Naive thymus-derived CD4-positive, alpha-beta T cell (primary cell): ENCODE measurements at regions not wholly inside any gene's neighbourhood (a gene's known extent, or its start where the extent isn't known, plus 50 kb on each side); places are given as distances from the start of the nearest gene placed in this dataset.
"Not testable (repeated sequence)": the region's sequence is repeated elsewhere in the genome, so short reads cannot be mapped to it uniquely, and the experiment has no call there.

Source experiments
- ATAC-seq: fragments of 150-1000 bp; cut with Tn5 transposase; 2 replicates; pipeline ENCODE4 v1.10.0; 2021; ENCODE audit warnings: mild to moderate bottlenecking, moderate library complexity
- CTCF ChIA-PET: fragments of 350-600 bp; sonication (Branson Sonifier 250); formaldehyde crosslinking; loops from one replicate; lab custom pipeline; 2021; ENCODE audit warnings: antibody characterized with exemption; lab: Charles Lee
- POLR2A ChIA-PET: fragments of 350-600 bp; sonication (Branson Sonifier 250); formaldehyde crosslinking; loops from one replicate; lab custom pipeline; 2021; ENCODE audit warnings: antibody characterized with exemption, inconsistent platforms; lab: Charles Lee
- DNase-seq, 9 donors: peaks; one replicate each; pipeline versions ENCODE4 v3.0.0 to v3.0.0-alpha.2; 2020 to 2022; ENCODE audit warnings: mixed read lengths in 1 of 9
- H3K27ac ChIP-seq: one replicate; pipeline ENCODE4 v1.7.0; 2013; ENCODE audit warnings: mild to moderate bottlenecking, low read depth, low read length, moderate library complexity
- H3K27me3 ChIP-seq, 2 donors: one replicate each; pipeline ENCODE4 v1.7.0; 2013; ENCODE audit warnings: low read length in 2 of 2, mild to moderate bottlenecking in 2 of 2, moderate library complexity in 2 of 2; ENCODE audit not compliant: control insufficient read depth in 2 of 2, insufficient read depth in 2 of 2
- H3K36me3 ChIP-seq, 3 experiments: 1 replicate in 2 of 3; 2 replicates in 1 of 3; pipeline ENCODE4 v1.7.0; 2013; ENCODE audit warnings: low read length in 3 of 3, mild to moderate bottlenecking in 3 of 3, moderate library complexity in 1 of 3; ENCODE audit not compliant: insufficient read depth in 3 of 3, control insufficient read depth in 2 of 3
- H3K4me1 ChIP-seq, 2 donors: one replicate each; pipeline ENCODE4 v1.7.0; 2013; ENCODE audit warnings: low read length in 2 of 2, mild to moderate bottlenecking in 2 of 2, moderate library complexity in 1 of 2; ENCODE audit not compliant: control insufficient read depth in 2 of 2, insufficient read depth in 2 of 2
- H3K4me3 ChIP-seq: 2 replicates; pipeline ENCODE4 v1.7.0; 2013; ENCODE audit warnings: mild to moderate bottlenecking, low read length
- H3K9me3 ChIP-seq, 3 experiments: 1 replicate in 2 of 3; 2 replicates in 1 of 3; pipeline ENCODE4 v1.7.0; 2013; ENCODE audit warnings: low read length in 3 of 3; ENCODE audit not compliant: control insufficient read depth in 2 of 3
- H3K27ac Mint-ChIP-seq, 9 donors: one replicate each; pipeline ENCODE4 v1.8.0; 2020 to 2022; ENCODE audit warnings: mixed read lengths in 9 of 9, mild to moderate bottlenecking in 8 of 9, moderate library complexity in 5 of 9, inconsistent platforms in 2 of 9
- H3K27me3 Mint-ChIP-seq, 5 donors: one replicate each; pipeline ENCODE4 v1.8.0; 2021 to 2022; ENCODE audit warnings: mixed read lengths in 5 of 5, mild to moderate bottlenecking in 1 of 5
- H3K36me3 Mint-ChIP-seq, 5 donors: one replicate each; pipeline ENCODE4 v1.8.0; 2020 to 2022; ENCODE audit warnings: mixed read lengths in 5 of 5, mild to moderate bottlenecking in 3 of 5, inconsistent platforms in 1 of 5
- H3K4me1 Mint-ChIP-seq, 7 donors: one replicate each; pipeline ENCODE4 v1.8.0; 2020 to 2022; ENCODE audit warnings: mixed read lengths in 7 of 7, mild to moderate bottlenecking in 3 of 7, inconsistent platforms in 1 of 7
- H3K4me3 Mint-ChIP-seq, 10 donors: one replicate each; pipeline ENCODE4 v1.8.0; 2020 to 2022; ENCODE audit warnings: mild to moderate bottlenecking in 10 of 10, mixed read lengths in 10 of 10, moderate library complexity in 6 of 10, inconsistent platforms in 2 of 10
- H3K9me3 Mint-ChIP-seq, 11 donors: one replicate each; pipeline ENCODE4 v1.8.0; 2020 to 2022; ENCODE audit warnings: mixed read lengths in 11 of 11, mild to moderate bottlenecking in 4 of 11, inconsistent platforms in 1 of 11, moderate library complexity in 1 of 11
- intact Hi-C, 2 donors: fragments of 100-400 bp; cut with micrococcal nuclease; formaldehyde crosslinking; loops; one replicate each; pipeline ENCODE4 v1.15.1; 2023

- intact Hi-C loops, result no loop called here
- ATAC-seq, result no peak
- POLR2A ChIA-PET, result interaction anchor here (1.1 kb wide), 1 partner anchor 226 kb away, joined by 3 read pairs; no protein-coding TSS in a partner anchor
- Mint-ChIP-seq H3K36me3 (peaks cover 0 to 3% (median 0%) of the 10 kb centered on the region in 5 donors), H3K9me3 (peaks cover 0 to 10% (median 2%) of the 10 kb centered on the region in 11 donors), H3K4me3 (peak overlapping the region; percentile 10 to 73 (median 46)), H3K27ac (peak overlapping the region in 1 of 9 donors; percentile 70), H3K4me1 (peaks cover 0 to 13% (median 6%) of the 10 kb centered on the region in 7 donors), H3K27me3 (peaks cover 0 to 12% (median 3%) of the 10 kb centered on the region in 5 donors)
- Histone ChIP-seq H3K36me3 (no peaks in the 10 kb centered on the region), H3K27ac (no peak overlapping the region), H3K27me3 (no peaks in the 10 kb centered on the region), H3K4me1 (no peaks in the 10 kb centered on the region), H3K9me3 (no peaks in the 10 kb centered on the region), H3K4me3 (no peak overlapping the region)
- DNase-seq, result peak in 1 of 9 donors; percentile 5
- CTCF ChIA-PET, result interaction anchor here (0.7 to 0.8 kb wide), 2 partner anchors 8 to 315 kb away, joined by 3 to 6 read pairs; no protein-coding TSS in a partner anchor
Observed at GRCh38 chr17:14545156-14545906, 244.4 kb downstream of the HS3ST3B1 start.

- Mint-ChIP-seq H3K4me1 (peaks cover 0 to 17% (median 6%) of the 10 kb centered on the region in 7 donors), H3K9me3 (peaks cover 0 to 21% (median 3%) of the 10 kb centered on the region in 11 donors), H3K27ac (no peak overlapping the region), H3K4me3 (no peak overlapping the region), H3K36me3 (peaks cover 0 to 6% (median 3%) of the 10 kb centered on the region in 5 donors), H3K27me3 (peaks cover 0 to 12% (median 0%) of the 10 kb centered on the region in 5 donors)
- Histone ChIP-seq H3K27me3 (no peaks in the 10 kb centered on the region), H3K36me3 (no peaks in the 10 kb centered on the region), H3K9me3 (no peaks in the 10 kb centered on the region), H3K27ac (no peak overlapping the region), H3K4me3 (no peak overlapping the region), H3K4me1 (no peaks in the 10 kb centered on the region)
- no peak for DNase-seq
- ATAC-seq, result no peak
- CTCF ChIA-PET, result no interaction called here
- intact Hi-C loops, result no loop called here
- POLR2A ChIA-PET, result no interaction called here
Observed at GRCh38 chr17:14541714-14542113, 240.8 kb downstream of the HS3ST3B1 start.

- Mint-ChIP-seq H3K4me1 (peaks cover 0 to 7% (median 0%) of the 10 kb centered on the region in 7 donors), H3K4me3 (no peak overlapping the region), H3K27me3 (peaks cover 0 to 12% (median 0%) of the 10 kb centered on the region in 5 donors), H3K36me3 (peaks cover 0 to 6% (median 3%) of the 10 kb centered on the region in 5 donors), H3K9me3 (peaks cover 0 to 21% (median 4%) of the 10 kb centered on the region in 11 donors), H3K27ac (peak overlapping the region in 1 of 9 donors; percentile 26)
- intact Hi-C loops, result no loop called here
- H3K9me3 ChIP-seq, result no peaks in the 10 kb centered on the region
- H3K27me3 ChIP-seq, result no peaks in the 10 kb centered on the region
- ATAC-seq (no peak), DNase-seq (no peak)
- no peaks in the 10 kb centered on the region for H3K4me1 ChIP-seq
- H3K27ac ChIP-seq, result no peak overlapping the region
- ChIA-PET POLR2A (no interaction called here), CTCF (no interaction called here)
- no peak overlapping the region for H3K4me3 ChIP-seq
- no peaks in the 10 kb centered on the region for H3K36me3 ChIP-seq
Observed at GRCh38 chr17:14539801-14540200, 238.9 kb downstream of the HS3ST3B1 start.

- H3K27me3 ChIP-seq, CTCF ChIA-PET, H3K4me1 Mint-ChIP-seq, H3K4me3 ChIP-seq, DNase-seq, POLR2A ChIA-PET, H3K4me1 ChIP-seq, H3K9me3 ChIP-seq, H3K36me3 ChIP-seq, H3K27ac Mint-ChIP-seq, H3K27me3 Mint-ChIP-seq, intact Hi-C loops, H3K27ac ChIP-seq, H3K4me3 Mint-ChIP-seq, ATAC-seq: not testable (repeated sequence)
- H3K9me3 Mint-ChIP-seq, result peaks cover 7 to 51% (median 28%) of the 10 kb centered on the region in 11 donors
- peaks cover 0 to 14% (median 13%) of the 10 kb centered on the region in 5 donors for H3K36me3 Mint-ChIP-seq
Observed at GRCh38 chr17:14532242-14532641, 231.4 kb downstream of the HS3ST3B1 start.

- peaks cover 0 to 6% (median 1%) of the 10 kb centered on the region in 11 donors for H3K9me3 Mint-ChIP-seq
- no peaks in the 10 kb centered on the region for H3K9me3 ChIP-seq
- H3K4me3 ChIP-seq, result no peak overlapping the region
- peaks cover 0 to 3% (median 0%) of the 10 kb centered on the region in 5 donors for H3K36me3 Mint-ChIP-seq
- no peaks in the 10 kb centered on the region for H3K27me3 ChIP-seq
- CTCF ChIA-PET, result no interaction called here
- POLR2A ChIA-PET, result interaction anchor here (0.5 to 0.7 kb wide), 2 partner anchors 14 to 346 kb away, joined by 3 read pairs; no protein-coding TSS in a partner anchor
- peaks cover 4 to 20% (median 15%) of the 10 kb centered on the region in 7 donors for H3K4me1 Mint-ChIP-seq
- no peak overlapping the region for H3K27ac ChIP-seq
- H3K4me3 Mint-ChIP-seq, result peak overlapping the region in 1 of 10 donors; percentile 0
- no peaks in the 10 kb centered on the region for H3K4me1 ChIP-seq
- intact Hi-C loops, result no loop called here
- H3K27me3 Mint-ChIP-seq, result no peaks in the 10 kb centered on the region
- no peak for ATAC-seq
- no peak overlapping the region for H3K27ac Mint-ChIP-seq
- DNase-seq, result no peak
- no peaks in the 10 kb centered on the region for H3K36me3 ChIP-seq
Observed at GRCh38 chr17:14525551-14526455, 224.9 kb downstream of the HS3ST3B1 start.

- ATAC-seq, result no peak
- H3K4me1 Mint-ChIP-seq, result peaks cover 4 to 20% (median 15%) of the 10 kb centered on the region in 7 donors
- peaks cover 0 to 4% (median 0%) of the 10 kb centered on the region in 5 donors for H3K27me3 Mint-ChIP-seq
- ChIA-PET CTCF (no interaction called here), POLR2A (no interaction called here)
- intact Hi-C loops, result no loop called here
- Histone ChIP-seq H3K36me3 (no peaks in the 10 kb centered on the region), H3K4me1 (no peaks in the 10 kb centered on the region), H3K4me3 (no peak overlapping the region), H3K9me3 (no peaks in the 10 kb centered on the region), H3K27ac (no peak overlapping the region), H3K27me3 (no peaks in the 10 kb centered on the region)
- no peaks in the 10 kb centered on the region for H3K36me3 Mint-ChIP-seq
- no peak overlapping the region for H3K4me3 Mint-ChIP-seq
- H3K9me3 Mint-ChIP-seq, result peaks cover 0 to 2% (median 0%) of the 10 kb centered on the region in 11 donors
- H3K27ac Mint-ChIP-seq, result peak overlapping the region in 2 of 9 donors; percentile 6 to 53
- DNase-seq, result no peak
Observed at GRCh38 chr17:14522795-14523387, 222.0 kb downstream of the HS3ST3B1 start.
